ENCODE measurements at regions not wholly inside any gene's neighbourhood (a gene's known extent, or its start where the extent isn't known, plus 50 kb on each side); places are given as distances from the start of the nearest gene placed in this dataset.

- no peak for DNase-seq
- no peaks in the 10 kb centered on the region for H3K27me3 ChIP-seq
- H3K4me1 ChIP-seq, result peaks cover 0 to 6% (median 0%) of the 10 kb centered on the region in 4 donors
- H3K9me3 ChIP-seq, result no peaks in the 10 kb centered on the region
- TF ChIP-seq, protein P1, sequence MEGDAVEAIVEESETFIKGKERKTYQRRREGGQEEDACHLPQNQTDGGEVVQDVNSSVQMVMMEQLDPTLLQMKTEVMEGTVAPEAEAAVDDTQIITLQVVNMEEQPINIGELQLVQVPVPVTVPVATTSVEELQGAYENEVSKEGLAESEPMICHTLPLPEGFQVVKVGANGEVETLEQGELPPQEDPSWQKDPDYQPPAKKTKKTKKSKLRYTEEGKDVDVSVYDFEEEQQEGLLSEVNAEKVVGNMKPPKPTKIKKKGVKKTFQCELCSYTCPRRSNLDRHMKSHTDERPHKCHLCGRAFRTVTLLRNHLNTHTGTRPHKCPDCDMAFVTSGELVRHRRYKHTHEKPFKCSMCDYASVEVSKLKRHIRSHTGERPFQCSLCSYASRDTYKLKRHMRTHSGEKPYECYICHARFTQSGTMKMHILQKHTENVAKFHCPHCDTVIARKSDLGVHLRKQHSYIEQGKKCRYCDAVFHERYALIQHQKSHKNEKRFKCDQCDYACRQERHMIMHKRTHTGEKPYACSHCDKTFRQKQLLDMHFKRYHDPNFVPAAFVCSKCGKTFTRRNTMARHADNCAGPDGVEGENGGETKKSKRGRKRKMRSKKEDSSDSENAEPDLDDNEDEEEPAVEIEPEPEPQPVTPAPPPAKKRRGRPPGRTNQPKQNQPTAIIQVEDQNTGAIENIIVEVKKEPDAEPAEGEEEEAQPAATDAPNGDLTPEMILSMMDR (IDR thresholded peaks at IDR 0.05), result no peak
- TF ChIP-seq POLR2A (IDR thresholded peaks at IDR 0.05), result no peak
- H3K4me3 ChIP-seq, result no peak overlapping the region
- no peaks in the 10 kb centered on the region for H3K36me3 ChIP-seq
- H3K27ac ChIP-seq, result no peak overlapping the region
These were observed 331.8 kb downstream of the TMEM114 start for GRCh38 chr16:8258523-8258922.

GRCh38 chr16:8257561-8257960 is 332.8 kb downstream of the TMEM114 start:
- Histone ChIP-seq H3K4me1 (peaks cover 0 to 6% (median 0%) of the 10 kb centered on the region in 4 donors), H3K4me3 (no peak overlapping the region), H3K36me3 (no peaks in the 10 kb centered on the region), H3K27me3 (no peaks in the 10 kb centered on the region), H3K27ac (no peak overlapping the region), H3K9me3 (no peaks in the 10 kb centered on the region)
- no peak for DNase-seq
- TF ChIP-seq POLR2A (IDR thresholded peaks at IDR 0.05), result no peak
- TF ChIP-seq, protein P1 (IDR thresholded peaks at IDR 0.05), result no peak

- no peaks in the 10 kb centered on the region for H3K36me3 ChIP-seq
- TF ChIP-seq, protein P1 (IDR thresholded peaks at IDR 0.05), result no peak
- TF ChIP-seq POLR2A (IDR thresholded peaks at IDR 0.05), result no peak
- no peak overlapping the region for H3K4me3 ChIP-seq
- H3K27ac ChIP-seq, result no peak overlapping the region
- H3K9me3 ChIP-seq, result no peaks in the 10 kb centered on the region
- peaks cover 0 to 17% (median 0%) of the 10 kb centered on the region in 4 donors for H3K4me1 ChIP-seq
- no peaks in the 10 kb centered on the region for H3K27me3 ChIP-seq
- peak in 2 of 3 donors; percentile 51 to 66 for DNase-seq
These were observed 335.9 kb downstream of the TMEM114 start for GRCh38 chr16:8254405-8254804.

GRCh38 chr16:8253718-8254117 is 336.6 kb downstream of the TMEM114 start:
- Histone ChIP-seq H3K27ac (no peak overlapping the region), H3K36me3 (no peaks in the 10 kb centered on the region), H3K4me1 (peaks cover 0 to 17% (median 0%) of the 10 kb centered on the region in 4 donors), H3K27me3 (no peaks in the 10 kb centered on the region), H3K9me3 (no peaks in the 10 kb centered on the region), H3K4me3 (no peak overlapping the region)
- no peak for DNase-seq
- TF ChIP-seq POLR2A (IDR thresholded peaks at IDR 0.05), result no peak
- TF ChIP-seq, protein P1 (IDR thresholded peaks at IDR 0.05), result no peak

GRCh38 chr16:8251727-8252126 is 338.6 kb downstream of the TMEM114 start:
- TF ChIP-seq, protein P1 (IDR thresholded peaks at IDR 0.05), result no peak
- no peak for TF ChIP-seq POLR2A (IDR thresholded peaks at IDR 0.05)
- no peaks in the 10 kb centered on the region for H3K9me3 ChIP-seq
- no peak overlapping the region for H3K27ac ChIP-seq
- peaks cover 0 to 17% (median 0%) of the 10 kb centered on the region in 4 donors for H3K4me1 ChIP-seq
- H3K4me3 ChIP-seq, result no peak overlapping the region
- no peaks in the 10 kb centered on the region for H3K36me3 ChIP-seq
- no peaks in the 10 kb centered on the region for H3K27me3 ChIP-seq
- peak in 1 of 3 donors; percentile 46 for DNase-seq

GRCh38 chr16:8251298-8251697 is 339.0 kb downstream of the TMEM114 start:
- Histone ChIP-seq H3K36me3 (no peaks in the 10 kb centered on the region), H3K4me1 (peaks cover 0 to 17% (median 0%) of the 10 kb centered on the region in 4 donors), H3K27ac (no peak overlapping the region), H3K9me3 (no peaks in the 10 kb centered on the region), H3K27me3 (no peaks in the 10 kb centered on the region), H3K4me3 (no peak overlapping the region)
- no peak for DNase-seq
- no peak for TF ChIP-seq POLR2A (IDR thresholded peaks at IDR 0.05)
- TF ChIP-seq, protein P1 (IDR thresholded peaks at IDR 0.05), result no peak
